SK-N-SH treated with all-trans-retinoic acid at 6 μM for 48 hours (cell line): ENCODE measurements at regions not wholly inside any gene's neighbourhood (a gene's known extent, or its start where the extent isn't known, plus 50 kb on each side); places are given as distances from the start of the nearest gene placed in this dataset.

Source experiments
- ARNTL ChIP-seq: fragments of 450-650 bp; formaldehyde crosslinking; IDR thresholded peaks from 2 replicates; pipeline ENCODE4 v1.5.0; 2020; ENCODE audit warnings: low read depth, mild to moderate bottlenecking, moderate library complexity, borderline replicate concordance
- ESRRG ChIP-seq: fragments of 250-450 bp; sonication (Bioruptor Pico); IDR thresholded peaks from 2 replicates; pipeline ENCODE4 v1.6.1; 2021; ENCODE audit warnings: mild to moderate bottlenecking
- GLIS3 ChIP-seq: fragments of 250-450 bp; sonication (Bioruptor Pico); IDR thresholded peaks from 2 replicates; pipeline ENCODE4 v1.5.0; 2020; ENCODE audit warnings: mild to moderate bottlenecking, moderate library complexity
- ISL1 ChIP-seq: fragments of 250-450 bp; sonication (Bioruptor Pico); IDR thresholded peaks from 2 replicates; pipeline ENCODE4 v2.1.2; 2022; ENCODE audit warnings: mild to moderate bottlenecking, moderate library complexity
- OSR1 ChIP-seq: fragments of 250-450 bp; sonication (Bioruptor Pico); IDR thresholded peaks from 2 replicates; pipeline ENCODE4 v1.8.0; 2022; ENCODE audit warnings: moderate library complexity, mild to moderate bottlenecking, inconsistent platforms
- PPARA ChIP-seq: fragments of 250-450 bp; sonication (Bioruptor Pico); IDR thresholded peaks from 2 replicates; pipeline ENCODE4 v1.5.0; 2020; ENCODE audit warnings: mild to moderate bottlenecking, borderline replicate concordance
- RARB ChIP-seq: fragments of 250-450 bp; sonication (Bioruptor Pico); IDR thresholded peaks from 2 replicates; pipeline ENCODE4 v1.8.0; 2021; ENCODE audit warnings: mild to moderate bottlenecking, moderate library complexity
- ZC3H10 ChIP-seq: fragments of 250-450 bp; sonication (Bioruptor Pico); IDR thresholded peaks from 2 replicates; pipeline ENCODE4 v1.5.1; 2021; ENCODE audit warnings: mild to moderate bottlenecking, moderate library complexity
- ZFP30 ChIP-seq: fragments of 450-650 bp; formaldehyde crosslinking; IDR thresholded peaks from 2 replicates; pipeline ENCODE4 v1.5.0; 2022; ENCODE audit warnings: mild to moderate bottlenecking, moderate library complexity
- TF ChIP-seq, protein P1 (sequence below): fragments of 250-450 bp; sonication (Bioruptor Pico); IDR thresholded peaks from 2 replicates; pipeline ENCODE4 v1.8.0; 2020; ENCODE audit warnings: mild to moderate bottlenecking, moderate library complexity, borderline replicate concordance
- TF ChIP-seq, protein P2 (sequence below): fragments of 250-450 bp; sonication (Bioruptor Pico); IDR thresholded peaks from 2 replicates; pipeline ENCODE4 v1.5.1; 2020; ENCODE audit warnings: low read depth, mild to moderate bottlenecking, moderate library complexity
- TF ChIP-seq, protein P3 (sequence below): fragments of 250-450 bp; sonication (Bioruptor Pico); IDR thresholded peaks from 2 replicates; pipeline ENCODE4 v1.5.0; 2020; ENCODE audit warnings: mild to moderate bottlenecking, moderate library complexity

DNA sequence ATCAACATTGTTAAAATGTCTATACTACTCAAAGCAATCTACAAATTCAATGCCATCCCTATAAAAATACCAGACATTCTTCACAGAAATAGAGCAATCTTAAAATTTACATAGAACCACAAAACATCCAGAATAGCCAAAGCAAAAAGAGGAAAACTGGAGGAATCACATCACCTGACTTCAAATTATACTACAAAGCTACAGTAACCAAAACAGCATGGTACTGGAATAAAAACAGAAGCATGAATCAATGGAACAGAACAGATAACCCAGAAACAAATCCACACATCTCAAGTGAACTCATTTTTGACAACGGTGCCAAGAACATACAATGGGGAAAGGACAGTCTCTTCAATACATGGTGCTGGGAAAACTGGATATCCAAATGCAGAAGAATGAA, 87.3 kb upstream of the EGFR start:
- TF ChIP-seq ESRRG (CRISPR knock-in tag): no peak
- TF ChIP-seq, protein P1, sequence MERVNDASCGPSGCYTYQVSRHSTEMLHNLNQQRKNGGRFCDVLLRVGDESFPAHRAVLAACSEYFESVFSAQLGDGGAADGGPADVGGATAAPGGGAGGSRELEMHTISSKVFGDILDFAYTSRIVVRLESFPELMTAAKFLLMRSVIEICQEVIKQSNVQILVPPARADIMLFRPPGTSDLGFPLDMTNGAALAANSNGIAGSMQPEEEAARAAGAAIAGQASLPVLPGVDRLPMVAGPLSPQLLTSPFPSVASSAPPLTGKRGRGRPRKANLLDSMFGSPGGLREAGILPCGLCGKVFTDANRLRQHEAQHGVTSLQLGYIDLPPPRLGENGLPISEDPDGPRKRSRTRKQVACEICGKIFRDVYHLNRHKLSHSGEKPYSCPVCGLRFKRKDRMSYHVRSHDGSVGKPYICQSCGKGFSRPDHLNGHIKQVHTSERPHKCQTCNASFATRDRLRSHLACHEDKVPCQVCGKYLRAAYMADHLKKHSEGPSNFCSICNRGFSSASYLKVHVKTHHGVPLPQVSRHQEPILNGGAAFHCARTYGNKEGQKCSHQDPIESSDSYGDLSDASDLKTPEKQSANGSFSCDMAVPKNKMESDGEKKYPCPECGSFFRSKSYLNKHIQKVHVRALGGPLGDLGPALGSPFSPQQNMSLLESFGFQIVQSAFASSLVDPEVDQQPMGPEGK (CRISPR knock-in tag): no peak
- TF ChIP-seq ARNTL (CRISPR knock-in tag): no peak
- TF ChIP-seq, protein P2, sequence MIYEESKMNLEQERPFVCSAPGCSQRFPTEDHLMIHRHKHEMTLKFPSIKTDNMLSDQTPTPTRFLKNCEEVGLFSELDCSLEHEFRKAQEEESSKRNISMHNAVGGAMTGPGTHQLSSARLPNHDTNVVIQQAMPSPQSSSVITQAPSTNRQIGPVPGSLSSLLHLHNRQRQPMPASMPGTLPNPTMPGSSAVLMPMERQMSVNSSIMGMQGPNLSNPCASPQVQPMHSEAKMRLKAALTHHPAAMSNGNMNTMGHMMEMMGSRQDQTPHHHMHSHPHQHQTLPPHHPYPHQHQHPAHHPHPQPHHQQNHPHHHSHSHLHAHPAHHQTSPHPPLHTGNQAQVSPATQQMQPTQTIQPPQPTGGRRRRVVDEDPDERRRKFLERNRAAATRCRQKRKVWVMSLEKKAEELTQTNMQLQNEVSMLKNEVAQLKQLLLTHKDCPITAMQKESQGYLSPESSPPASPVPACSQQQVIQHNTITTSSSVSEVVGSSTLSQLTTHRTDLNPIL: no peak
- TF ChIP-seq, protein P3, sequence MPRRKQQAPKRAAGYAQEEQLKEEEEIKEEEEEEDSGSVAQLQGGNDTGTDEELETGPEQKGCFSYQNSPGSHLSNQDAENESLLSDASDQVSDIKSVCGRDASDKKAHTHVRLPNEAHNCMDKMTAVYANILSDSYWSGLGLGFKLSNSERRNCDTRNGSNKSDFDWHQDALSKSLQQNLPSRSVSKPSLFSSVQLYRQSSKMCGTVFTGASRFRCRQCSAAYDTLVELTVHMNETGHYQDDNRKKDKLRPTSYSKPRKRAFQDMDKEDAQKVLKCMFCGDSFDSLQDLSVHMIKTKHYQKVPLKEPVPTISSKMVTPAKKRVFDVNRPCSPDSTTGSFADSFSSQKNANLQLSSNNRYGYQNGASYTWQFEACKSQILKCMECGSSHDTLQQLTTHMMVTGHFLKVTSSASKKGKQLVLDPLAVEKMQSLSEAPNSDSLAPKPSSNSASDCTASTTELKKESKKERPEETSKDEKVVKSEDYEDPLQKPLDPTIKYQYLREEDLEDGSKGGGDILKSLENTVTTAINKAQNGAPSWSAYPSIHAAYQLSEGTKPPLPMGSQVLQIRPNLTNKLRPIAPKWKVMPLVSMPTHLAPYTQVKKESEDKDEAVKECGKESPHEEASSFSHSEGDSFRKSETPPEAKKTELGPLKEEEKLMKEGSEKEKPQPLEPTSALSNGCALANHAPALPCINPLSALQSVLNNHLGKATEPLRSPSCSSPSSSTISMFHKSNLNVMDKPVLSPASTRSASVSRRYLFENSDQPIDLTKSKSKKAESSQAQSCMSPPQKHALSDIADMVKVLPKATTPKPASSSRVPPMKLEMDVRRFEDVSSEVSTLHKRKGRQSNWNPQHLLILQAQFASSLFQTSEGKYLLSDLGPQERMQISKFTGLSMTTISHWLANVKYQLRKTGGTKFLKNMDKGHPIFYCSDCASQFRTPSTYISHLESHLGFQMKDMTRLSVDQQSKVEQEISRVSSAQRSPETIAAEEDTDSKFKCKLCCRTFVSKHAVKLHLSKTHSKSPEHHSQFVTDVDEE (CRISPR knock-in tag): no peak
- TF ChIP-seq RARB: no peak
- no peak for TF ChIP-seq ZC3H10 (CRISPR knock-in tag)
- TF ChIP-seq ISL1 (CRISPR knock-in tag): no peak
- no peak for TF ChIP-seq ZFP30 (CRISPR knock-in tag)
- no peak for TF ChIP-seq PPARA (CRISPR knock-in tag)
- no peak for TF ChIP-seq OSR1 (CRISPR knock-in tag)
- TF ChIP-seq GLIS3: no peak
